NK-92 treated with Interleukin-12 subunit alpha and Interleukin-12 subunit beta, amount 100 ng/mL, for 24 hours (cell line): ENCODE measurements at regions not wholly inside any gene's neighbourhood (a gene's known extent, or its start where the extent isn't known, plus 50 kb on each side); places are given as distances from the start of the nearest gene placed in this dataset.

Experiments used
- DNase-seq: peaks from one replicate; lab custom pipeline; 2025; lab: John Stamatoyannopoulos, UW

DNA sequence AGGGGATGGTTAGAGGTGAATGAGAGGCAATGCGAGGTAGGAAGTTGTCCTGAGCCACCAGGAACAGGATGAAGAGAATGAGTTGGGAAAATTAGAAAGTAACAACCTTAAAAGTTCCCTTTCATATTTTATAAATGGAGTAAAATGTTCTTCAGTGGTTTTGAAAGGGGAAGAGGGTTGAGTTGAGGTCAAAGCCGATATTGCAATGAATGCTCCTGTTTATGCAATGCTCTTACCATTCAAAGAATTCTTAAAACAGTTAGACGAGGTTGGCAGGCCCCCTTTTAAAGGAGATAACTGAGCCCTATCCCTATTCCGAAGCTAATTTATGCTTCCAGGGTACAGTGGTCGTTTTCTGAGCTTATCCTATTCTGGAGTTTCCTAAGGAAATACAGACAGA is 2110.3 kb upstream of the CELF4 start:
- DNase-seq: no peak

- DNase-seq: no peak
These were observed 2109.8 kb upstream of the CELF4 start for GRCh38 chr18:39675368-39675767.

- DNase-seq: no peak
These were observed 2106.6 kb upstream of the CELF4 start for GRCh38 chr18:39672171-39672570.

DNA sequence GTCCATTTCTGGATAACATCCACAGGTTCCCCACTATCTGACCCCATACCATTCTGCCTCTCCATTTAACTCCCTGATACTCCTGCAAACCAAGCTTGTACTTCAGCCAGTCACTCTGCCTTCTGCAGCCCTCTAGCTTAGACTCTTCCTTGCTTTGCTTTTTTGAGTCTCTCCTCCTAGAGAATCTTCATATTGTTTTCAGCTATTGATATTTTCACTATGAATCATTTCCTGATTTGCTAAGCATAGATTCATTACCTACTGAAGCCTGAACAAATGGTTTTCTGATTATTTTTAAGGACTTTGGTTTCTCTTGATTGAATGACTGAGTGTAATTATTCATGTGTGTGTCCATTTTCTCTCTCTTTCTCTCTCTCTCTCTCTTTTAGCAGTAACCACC is 2102.3 kb upstream of the CELF4 start:
- no peak for DNase-seq

- DNase-seq: no peak
These were observed 2100.9 kb upstream of the CELF4 start for GRCh38 chr18:39666541-39666940.

GRCh38 chr18:39661856-39662366 is 2096.3 kb upstream of the CELF4 start:
- DNase-seq: no peak

GRCh38 chr18:39660141-39660540 is 2094.5 kb upstream of the CELF4 start:
- no peak for DNase-seq

GRCh38 chr18:39655341-39655740 is 2089.7 kb upstream of the CELF4 start:
- no peak for DNase-seq

DNA sequence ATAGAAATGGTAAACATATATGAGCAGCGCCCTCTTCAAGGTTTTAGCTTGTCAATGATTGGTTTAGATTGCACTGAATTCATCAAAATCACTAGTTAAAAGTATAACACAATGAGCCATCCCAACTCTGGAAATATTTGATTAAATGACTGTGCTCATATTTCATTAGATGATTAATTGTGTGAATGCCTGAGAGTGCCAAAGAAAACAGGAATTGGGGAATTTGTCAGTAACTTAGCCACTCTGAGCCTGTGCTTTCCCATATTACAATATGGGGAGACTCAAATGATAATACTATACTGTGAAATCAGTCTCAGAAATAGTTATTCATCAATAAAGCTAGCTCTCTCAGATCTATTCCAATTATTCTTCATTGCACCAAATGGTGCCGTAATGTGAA is 2087.6 kb upstream of the CELF4 start:
- no peak for DNase-seq

GRCh38 chr18:39648616-39649015 is 2083.0 kb upstream of the CELF4 start:
- no peak for DNase-seq

DNA sequence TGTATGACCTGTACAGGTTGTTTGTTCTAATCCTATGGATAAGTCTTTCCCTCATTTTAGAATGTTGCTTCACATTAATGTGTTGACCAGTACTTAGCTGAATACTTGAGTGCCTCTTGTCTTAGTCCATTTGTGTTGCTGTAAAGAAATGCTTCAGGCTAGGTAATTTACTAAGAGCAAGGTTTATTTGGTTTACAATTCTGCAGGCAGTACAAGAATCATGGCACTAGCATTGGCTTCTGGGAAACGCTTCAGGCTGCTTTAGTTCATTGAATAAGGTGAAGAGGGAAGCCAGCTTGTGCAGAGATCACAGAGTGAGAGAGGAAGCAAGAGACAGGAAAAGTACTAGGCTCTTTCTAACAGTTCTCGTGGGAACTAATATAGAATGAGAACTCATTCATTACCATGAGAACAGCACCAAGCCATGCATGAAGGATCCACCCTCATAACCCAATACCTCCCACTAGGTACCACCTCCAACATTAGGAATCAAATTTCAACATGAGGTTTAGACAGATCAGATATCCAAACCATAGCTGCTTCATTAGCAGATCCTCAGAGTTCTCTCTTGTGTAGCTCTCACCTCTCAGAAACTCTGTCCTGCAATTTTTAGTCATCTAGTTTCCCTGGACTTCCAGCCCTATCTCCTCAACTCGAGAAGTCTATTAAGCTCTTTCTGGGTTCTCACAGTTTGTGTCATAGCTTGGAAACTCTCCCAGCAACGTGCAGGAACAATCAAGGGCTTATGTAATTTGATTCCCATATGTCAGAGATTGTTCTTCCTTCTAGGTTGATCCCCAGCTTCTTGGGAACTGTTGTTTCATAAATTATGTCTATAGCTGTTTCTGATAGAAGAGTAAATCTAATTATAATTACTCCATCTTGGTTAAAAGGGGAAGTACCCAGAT is 2082.3 kb upstream of the CELF4 start:
- no peak for DNase-seq

GRCh38 chr18:39638224-39638623 is 2072.6 kb upstream of the CELF4 start:
- DNase-seq: no peak

- no peak for DNase-seq
These were observed 2071.3 kb upstream of the CELF4 start for GRCh38 chr18:39636931-39637330.

GRCh38 chr18:39635966-39636365 is 2070.4 kb upstream of the CELF4 start:
- no peak for DNase-seq

GRCh38 chr18:39635192-39635591 is 2069.6 kb upstream of the CELF4 start:
- DNase-seq: no peak

DNA sequence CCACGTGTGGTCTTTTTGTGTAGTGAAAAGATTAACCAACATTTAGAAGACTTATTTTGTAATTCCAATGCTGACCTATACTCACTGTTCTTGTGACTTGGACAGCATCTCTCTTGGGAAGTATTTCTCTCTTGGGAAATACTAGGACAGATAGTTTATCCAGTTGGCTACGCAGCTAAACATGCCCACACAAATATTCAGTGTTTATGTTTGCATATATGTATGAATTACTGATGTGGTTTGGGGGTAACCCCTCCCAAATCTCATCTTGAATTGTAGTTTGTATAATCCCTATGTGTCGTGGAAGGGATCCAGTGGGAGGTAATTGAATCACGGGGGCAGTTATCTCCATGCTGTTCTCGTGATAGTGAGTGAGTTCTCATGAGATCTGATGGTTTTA is 2062.3 kb upstream of the CELF4 start:
- DNase-seq: no peak

DNA sequence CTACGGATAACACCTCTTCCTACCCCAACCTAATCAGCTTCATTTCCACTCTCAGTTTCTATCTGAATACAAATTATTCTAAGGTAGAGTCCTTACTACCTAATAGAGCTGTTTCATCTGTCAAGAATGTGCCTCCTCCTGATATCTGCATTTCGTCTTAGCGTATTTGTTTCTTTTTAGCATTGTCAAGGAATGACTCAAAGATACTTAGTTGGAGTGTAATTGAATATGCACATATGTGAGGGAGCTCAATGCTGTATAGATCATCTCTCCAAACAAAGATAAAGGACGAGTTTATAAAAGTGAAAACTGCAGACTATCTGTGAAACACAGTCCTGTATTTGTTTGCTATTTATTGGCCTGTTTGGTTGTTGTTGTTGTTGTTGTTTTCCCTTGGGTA is 2059.4 kb upstream of the CELF4 start:
- no peak for DNase-seq

GRCh38 chr18:39622431-39622830 is 2056.8 kb upstream of the CELF4 start:
- no peak for DNase-seq

DNA sequence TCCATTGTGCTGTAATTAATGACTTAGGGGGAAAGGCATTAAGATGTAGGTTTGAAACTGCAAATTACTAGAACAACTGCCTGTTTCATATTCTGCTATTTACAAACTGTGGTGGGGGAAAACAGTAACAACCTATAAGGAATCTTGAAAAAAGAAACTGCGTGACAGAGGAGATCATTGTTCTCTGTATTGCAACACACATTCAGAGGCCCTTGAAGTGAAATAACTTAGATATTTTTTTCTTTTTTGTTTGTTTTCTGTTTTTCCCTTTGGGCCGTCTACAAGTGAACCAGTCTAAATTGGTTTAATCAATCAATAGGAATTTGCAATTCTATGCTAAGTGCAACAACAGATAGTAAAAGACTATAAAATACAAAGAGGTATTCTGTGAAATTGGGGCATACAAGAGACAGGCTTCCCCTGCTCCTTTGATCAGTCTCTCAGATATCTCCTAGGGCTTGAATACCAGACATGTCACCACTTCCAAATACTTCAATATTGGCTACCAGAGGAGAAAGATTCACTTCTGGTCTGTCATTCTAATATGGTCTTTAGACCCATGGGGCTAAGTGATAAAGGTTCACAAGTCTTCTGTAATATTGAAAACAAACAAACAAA is 2055.1 kb upstream of the CELF4 start:
- no peak for DNase-seq

DNA sequence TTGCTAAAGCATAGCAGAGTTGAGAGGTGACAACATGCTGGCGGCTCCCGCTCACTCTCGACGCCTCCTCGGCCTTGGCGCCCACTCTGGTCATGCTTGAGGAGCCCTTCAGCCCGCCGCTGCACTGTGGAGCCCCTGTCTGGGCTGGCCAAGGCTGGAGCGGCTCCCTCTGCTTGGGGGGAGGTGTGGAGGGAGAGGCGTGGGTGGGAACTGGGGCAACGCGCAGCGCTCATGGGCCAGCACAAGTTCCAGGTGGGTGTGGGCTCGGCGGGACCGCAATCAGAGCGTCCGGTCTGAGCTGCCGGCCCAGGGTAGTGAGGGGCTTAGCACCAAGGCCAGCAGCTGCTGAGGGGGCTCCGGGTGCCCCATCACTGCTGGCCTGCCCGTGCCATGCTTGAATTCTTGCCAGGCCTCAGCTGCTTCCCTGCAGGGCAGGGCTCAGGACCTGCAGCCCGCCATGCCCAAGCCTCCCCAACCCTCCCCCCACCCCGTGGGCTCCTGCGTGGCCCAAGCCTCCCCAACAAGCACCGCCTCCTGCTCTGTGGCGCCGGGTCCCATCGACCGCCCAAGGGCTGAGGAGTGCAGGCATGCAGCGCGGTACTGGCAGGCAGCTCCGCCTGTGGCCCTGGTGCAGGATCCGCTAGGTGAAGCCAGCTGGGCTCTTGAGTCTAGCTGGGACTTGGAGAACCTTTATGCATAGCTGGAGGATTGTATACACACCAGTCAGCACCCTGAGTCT is 2052.8 kb upstream of the CELF4 start:
- DNase-seq: no peak

GRCh38 chr18:39611381-39612100 is 2045.9 kb upstream of the CELF4 start:
- DNase-seq: no peak

- DNase-seq: no peak
These were observed 2041.4 kb upstream of the CELF4 start for GRCh38 chr18:39607034-39607433.
